NCI-H526 (cell line): ENCODE measurements at regions not wholly inside any gene's neighbourhood (a gene's known extent, or its start where the extent isn't known, plus 50 kb on each side); places are given as distances from the start of the nearest gene placed in this dataset.

Experiments
- DNase-seq, 2 experiments: peaks; one replicate each; lab custom pipeline; 2025; lab: John Stamatoyannopoulos, UW

GRCh38 chr12:19867970-19868369 lies 428.7 kb downstream of the AEBP2 start:
- DNase-seq: no peak

DNA sequence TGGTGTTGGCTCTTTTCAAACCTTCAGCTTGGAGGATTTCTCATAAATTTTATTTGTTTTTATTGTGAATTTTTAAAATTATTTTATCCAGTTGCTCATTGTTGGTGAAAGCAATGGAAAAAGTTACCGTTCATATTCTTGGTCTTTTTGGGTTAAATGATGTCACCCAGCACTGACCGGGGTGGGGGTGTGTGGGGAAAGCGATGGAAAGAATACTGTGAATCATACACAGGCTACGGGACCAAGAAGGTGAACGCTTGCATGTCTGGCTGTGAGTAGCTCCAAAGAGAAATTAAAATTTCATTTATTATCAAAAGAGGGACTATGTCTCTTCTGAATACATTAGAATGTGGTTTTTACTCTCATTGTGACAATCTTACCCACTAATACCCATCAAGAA lies 430.1 kb downstream of the AEBP2 start:
- DNase-seq: no peak

DNA sequence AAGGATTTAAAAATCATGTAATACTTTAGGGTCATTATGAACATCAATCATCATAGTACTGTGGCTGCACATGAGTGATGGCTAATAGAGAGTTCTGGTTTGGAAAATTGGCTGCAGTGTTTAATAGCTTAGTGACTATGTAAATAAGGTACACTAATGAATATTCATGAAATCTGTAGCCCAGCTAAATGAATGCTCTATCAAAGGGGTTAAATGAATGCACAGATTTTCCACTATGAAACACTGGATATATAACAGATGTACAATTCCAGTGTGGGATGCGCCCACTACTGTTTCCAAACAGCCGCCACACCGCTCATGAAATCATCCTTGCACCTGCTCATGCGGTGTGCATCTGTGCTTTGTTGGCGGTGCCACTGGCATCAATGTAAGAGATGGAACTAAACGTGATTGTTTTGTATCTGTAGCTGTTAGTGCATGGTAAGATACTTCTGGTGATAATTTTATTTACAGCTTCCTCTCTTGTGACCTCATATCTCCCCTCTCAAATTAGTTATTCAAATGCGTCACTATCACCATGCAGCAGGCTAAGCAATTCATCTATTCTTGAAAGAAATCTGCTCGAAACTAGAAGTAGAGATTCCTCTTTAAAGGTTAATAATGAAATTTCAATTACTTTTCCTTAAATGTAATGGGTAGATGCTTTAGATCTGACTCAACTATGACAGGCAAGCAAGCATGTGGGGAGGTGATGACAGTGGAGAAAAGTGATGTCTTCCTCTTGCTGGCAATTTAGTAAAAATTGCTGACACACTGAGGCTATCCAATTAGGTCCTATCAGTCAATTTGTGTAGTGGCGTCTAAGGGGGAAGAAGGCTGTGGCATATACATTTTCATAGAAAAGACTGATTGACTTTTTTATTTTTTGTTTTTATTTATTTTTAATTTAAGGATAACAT lies 433.6 kb downstream of the AEBP2 start:
- no peak for DNase-seq

GRCh38 chr12:19880076-19880475 lies 440.8 kb downstream of the AEBP2 start:
- DNase-seq: no peak

GRCh38 chr12:19880721-19881120 lies 441.4 kb downstream of the AEBP2 start:
- no peak for DNase-seq

- DNase-seq: no peak
These were observed 443.1 kb downstream of the AEBP2 start for GRCh38 chr12:19882346-19882745.

- DNase-seq: no peak
These were observed 444.8 kb downstream of the AEBP2 start for GRCh38 chr12:19884021-19884492.

DNA sequence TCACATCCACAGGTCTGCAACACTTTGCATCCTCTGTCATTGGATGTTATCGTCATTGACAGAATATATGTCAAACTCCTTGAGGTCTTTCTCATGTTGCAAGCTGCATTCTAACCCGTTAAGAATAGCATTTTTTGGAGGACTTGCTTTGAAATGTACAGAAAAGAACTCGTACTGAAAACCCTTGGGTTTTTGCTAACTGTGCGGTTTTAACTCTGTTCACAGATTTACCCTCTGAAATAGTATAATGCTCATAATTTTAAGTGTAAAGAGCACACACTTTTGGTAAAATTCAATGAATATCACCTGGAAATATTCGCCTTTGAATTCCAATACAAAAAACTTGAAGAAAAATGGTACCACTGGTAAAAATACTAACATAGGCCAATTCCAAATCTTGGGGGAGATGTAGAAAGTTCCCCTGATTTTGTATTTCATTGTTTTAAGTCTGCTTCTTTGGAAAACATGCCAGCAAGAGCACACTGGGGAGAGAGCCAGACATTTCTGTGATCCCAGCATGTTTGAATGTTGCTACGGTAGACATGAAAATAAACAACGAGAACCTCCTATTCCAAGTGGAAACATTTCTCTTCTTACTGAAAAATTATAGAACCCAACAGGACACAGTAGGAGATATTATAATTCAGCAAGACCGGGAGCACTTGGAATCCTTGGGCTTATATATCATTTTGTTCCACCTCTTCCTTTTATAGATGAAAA lies 446.0 kb downstream of the AEBP2 start:
- DNase-seq: no peak

DNA sequence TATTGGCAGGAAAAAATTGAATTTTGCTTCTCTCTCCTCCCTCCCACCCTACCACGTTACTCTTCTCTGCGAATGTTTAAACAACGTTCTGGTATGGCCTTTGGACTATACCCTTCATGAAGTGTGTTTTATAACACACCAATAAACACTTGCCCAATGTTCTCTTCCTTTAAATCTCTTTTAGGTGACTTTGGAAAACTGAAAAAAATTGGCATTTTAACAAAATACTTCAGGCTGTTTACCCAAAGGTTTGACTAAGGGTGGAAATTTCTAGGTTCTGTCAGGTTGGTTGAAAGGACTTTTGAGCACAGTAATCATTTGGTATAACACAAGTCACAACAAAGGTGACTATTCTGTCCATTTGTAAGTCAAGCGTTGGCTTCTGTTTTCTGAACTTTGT lies 446.8 kb downstream of the AEBP2 start:
- DNase-seq: no peak

DNA sequence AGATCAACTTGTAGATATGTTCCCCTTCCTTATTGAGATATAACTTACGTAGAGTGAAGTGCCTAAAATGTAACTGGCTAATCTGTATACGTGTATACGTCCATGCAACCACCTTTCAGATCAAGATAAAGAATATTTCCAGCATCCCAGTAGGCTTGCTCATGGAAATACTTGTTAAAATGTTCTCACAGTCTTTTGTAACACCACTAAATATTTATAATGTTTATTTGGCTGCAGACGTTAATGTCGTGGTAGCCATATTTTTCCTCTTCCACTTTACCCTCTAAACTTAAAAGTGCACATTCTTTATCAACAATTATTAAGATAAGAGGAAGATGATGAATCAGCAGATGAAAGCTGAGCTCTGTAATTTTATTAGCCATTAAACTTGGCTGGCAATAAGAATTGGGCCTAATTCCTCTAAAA lies 447.4 kb downstream of the AEBP2 start:
- no peak for DNase-seq

DNA sequence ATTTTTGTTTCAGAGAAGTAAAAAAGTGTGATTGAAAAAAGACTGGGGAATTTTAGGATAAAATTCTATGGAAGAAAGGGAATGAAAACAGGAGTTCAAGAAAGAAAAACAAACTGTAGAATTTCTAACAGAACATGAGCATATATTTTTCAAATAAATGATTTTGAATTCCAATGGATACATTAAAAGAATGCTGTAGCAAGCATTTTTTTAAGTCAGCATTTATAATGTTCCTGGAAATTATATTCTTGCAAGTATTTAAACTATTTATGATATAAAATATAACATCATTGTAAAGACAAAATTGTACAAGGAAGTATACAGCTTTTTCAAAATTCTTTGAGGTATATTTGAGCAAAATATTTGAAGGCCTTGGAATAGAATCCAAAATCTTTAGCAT lies 450.7 kb downstream of the AEBP2 start:
- DNase-seq: no peak

- DNase-seq: no peak
These were observed 452.8 kb downstream of the AEBP2 start for GRCh38 chr12:19891936-19892591.

DNA sequence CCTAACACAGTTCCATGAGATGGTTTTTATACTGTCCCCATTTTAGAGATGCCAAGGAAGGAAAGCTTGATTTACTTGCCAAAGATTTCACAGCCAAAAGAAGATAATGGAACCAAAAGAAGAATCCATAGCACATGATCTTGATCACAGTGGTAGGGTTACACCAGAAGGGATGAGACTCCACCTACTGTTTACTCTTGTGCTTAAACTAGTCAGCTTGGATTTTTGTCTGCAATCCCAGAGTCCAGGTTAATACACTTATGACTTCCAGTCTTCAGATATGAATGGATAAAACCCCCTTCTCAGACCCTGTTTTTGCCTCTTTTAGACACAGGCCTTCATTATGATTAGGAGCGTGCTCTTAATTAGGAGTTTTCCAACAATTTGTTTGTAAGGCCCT lies 454.2 kb downstream of the AEBP2 start:
- DNase-seq: no peak

GRCh38 chr12:19894050-19894449 lies 454.8 kb downstream of the AEBP2 start:
- no peak for DNase-seq

- DNase-seq: no peak
These were observed 455.5 kb downstream of the AEBP2 start for GRCh38 chr12:19894803-19895202.

DNA sequence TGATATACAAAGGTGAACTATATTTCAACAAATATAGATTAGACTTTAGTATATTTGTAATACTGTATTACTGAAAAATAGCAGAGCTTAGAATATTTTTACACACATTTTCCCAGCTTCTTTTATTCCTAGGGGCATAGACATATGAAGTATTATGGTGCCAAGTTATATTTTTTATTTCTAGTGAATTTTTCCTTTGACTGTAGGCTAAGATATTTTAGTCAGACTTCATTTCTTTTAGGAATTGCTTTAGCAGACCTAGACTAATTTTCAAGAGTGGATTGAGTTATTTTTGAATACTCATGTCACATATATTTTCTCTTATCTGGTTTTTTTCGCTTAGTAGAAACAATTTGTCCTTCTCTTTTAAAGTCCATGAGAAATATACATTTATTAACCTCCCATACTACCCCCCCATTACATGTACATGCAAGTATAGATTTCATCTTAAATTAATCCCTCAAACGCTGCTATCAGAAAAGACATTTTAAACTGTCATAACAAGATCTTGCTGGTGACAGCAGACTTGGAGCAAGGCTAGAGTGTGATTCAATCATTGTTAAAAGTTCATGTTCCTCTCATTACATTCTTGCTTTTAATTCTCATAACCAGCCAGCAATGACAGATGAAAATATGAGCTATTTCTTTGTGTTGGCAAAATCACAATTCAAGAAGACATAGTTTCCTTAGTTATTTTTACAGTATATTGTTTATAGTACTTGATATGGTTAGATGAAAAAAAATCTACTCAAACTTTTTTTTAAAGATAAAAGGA lies 456.1 kb downstream of the AEBP2 start:
- DNase-seq: no peak

GRCh38 chr12:19896041-19896440 lies 456.7 kb downstream of the AEBP2 start:
- no peak for DNase-seq

- DNase-seq: no peak
These were observed 457.2 kb downstream of the AEBP2 start for GRCh38 chr12:19896534-19896933.

- DNase-seq: no peak
These were observed 458.7 kb downstream of the AEBP2 start for GRCh38 chr12:19897900-19898408.

- no peak for DNase-seq
These were observed 462.5 kb downstream of the AEBP2 start for GRCh38 chr12:19901841-19902240.

DNA sequence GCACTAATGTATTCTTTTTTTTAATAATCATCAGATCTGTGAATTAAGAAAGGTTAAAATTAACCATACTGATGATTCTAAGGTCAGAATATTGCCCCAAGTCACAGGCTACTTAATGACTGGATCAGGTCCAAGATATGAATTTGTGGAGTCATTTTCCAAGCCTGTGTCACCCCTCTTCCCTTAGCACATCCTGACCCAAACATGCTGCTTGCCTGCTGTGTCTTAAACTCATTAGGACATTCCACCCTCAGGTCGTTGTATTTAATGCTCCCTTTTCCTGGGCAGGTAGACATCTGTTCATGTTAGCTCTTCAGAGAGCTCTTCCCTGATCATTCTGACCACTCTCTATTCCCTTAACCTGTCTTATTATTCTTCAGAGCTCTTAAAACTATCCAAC lies 463.5 kb upstream of the PDE3A start:
- DNase-seq: no peak

DNA sequence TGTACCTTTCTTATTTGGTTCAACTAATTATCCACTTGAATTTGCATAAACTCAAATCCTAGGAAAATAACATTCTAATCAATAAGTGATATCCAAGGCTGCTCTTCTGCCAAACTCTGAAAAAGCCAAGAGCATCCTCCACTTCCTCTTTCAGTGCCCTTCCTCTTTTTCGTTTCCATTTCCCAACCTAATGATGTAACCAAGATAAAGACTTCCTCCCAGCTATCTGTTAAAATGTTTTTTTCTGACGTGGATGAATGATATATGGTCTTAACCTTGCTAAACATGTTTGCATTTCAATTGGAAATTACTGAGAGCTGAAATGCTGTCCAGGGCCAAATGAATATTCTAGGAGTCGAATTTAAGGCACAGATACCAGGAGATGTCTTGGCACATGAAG lies 459.5 kb upstream of the PDE3A start:
- no peak for DNase-seq
